Spleen (tissue), 11 donors: ENCODE measurements at regions not wholly inside any gene's neighbourhood (a gene's known extent, or its start where the extent isn't known, plus 50 kb on each side); places are given as distances from the start of the nearest gene placed in this dataset.

Experiments used
- DNase-seq: peaks from one replicate; pipeline ENCODE4 v3.0.0-alpha.2; 2020
- H3K27ac ChIP-seq, 8 donors: fragments of 200-600 bp; sonication (generic) in 7 of 8; 1 replicate in 4 of 8; 2 replicates in 4 of 8; pipeline versions ENCODE4 v1.5.0 to v1.8.0; 2016 to 2021; ENCODE audit warnings: inconsistent platforms in 4 of 8, mild to moderate bottlenecking in 4 of 8, moderate library complexity in 1 of 8
- H3K27me3 ChIP-seq, 7 donors: fragments of 200-600 bp; sonication (generic) in 6 of 7; replicated peaks in 1 of 7; 1 replicate in 4 of 7; 2 replicates in 3 of 7; pipeline versions ENCODE4 v1.5.0 to v1.8.0; 2016 to 2021; ENCODE audit warnings: inconsistent platforms in 3 of 7, mild to moderate bottlenecking in 1 of 7
- H3K36me3 ChIP-seq, 6 donors: fragments of 200-600 bp; sonication (generic) in 5 of 6; 1 replicate in 4 of 6; 2 replicates in 2 of 6; pipeline versions ENCODE4 v1.5.0 to v1.8.0; 2016 to 2021; ENCODE audit warnings: inconsistent platforms in 2 of 6
- H3K4me1 ChIP-seq, 6 donors: fragments of 200-600 bp; sonication (generic) in 5 of 6; 1 replicate in 3 of 6; 2 replicates in 3 of 6; pipeline versions ENCODE4 v1.5.0 to v1.8.0; 2016 to 2021; ENCODE audit warnings: inconsistent platforms in 3 of 6
- H3K4me3 ChIP-seq, 8 donors: fragments of 200-600 bp; sonication (generic) in 7 of 8; 1 replicate in 4 of 8; 2 replicates in 4 of 8; pipeline versions ENCODE4 v1.5.0 to v1.8.0; 2016 to 2021; ENCODE audit warnings: inconsistent platforms in 4 of 8, mild to moderate bottlenecking in 4 of 8, moderate library complexity in 2 of 8
- H3K9me3 ChIP-seq, 8 donors: fragments of 200-600 bp; sonication (generic) in 7 of 8; 1 replicate in 4 of 8; 2 replicates in 4 of 8; pipeline versions ENCODE4 v1.5.0 to v1.8.0; 2016 to 2021; ENCODE audit warnings: inconsistent platforms in 4 of 8
- POLR2A ChIP-seq, 3 donors: fragments of 450-650 bp; IDR thresholded peaks; one replicate each; pipeline ENCODE4 v1.5.1; 2017; ENCODE audit warnings: antibody characterized with exemption in 3 of 3, mild to moderate bottlenecking in 1 of 3
- POLR2AphosphoS5 ChIP-seq, 3 donors: sonication (generic); formaldehyde crosslinking; IDR thresholded peaks; one replicate each; pipeline ENCODE4 v1.5.1; 2017; ENCODE audit warnings: antibody characterized with exemption in 3 of 3
- WGBS, 5 donors: extraction: QIAGEN DNeasy Blood & Tissue Kit in 3 of 5; methylation state at CpG; one replicate each; pipeline versions ENCODE4 v1.1.5 to v1.1.7; 2013 to 2018; 5-methylcytosine and 5-hydroxymethylcytosine counted together
- intact Hi-C: fragments of 100-400 bp; cut with DNase I; formaldehyde crosslinking; loops from one replicate; pipeline ENCODE4 v1.15.0; 2023; ENCODE audit warnings: low total_unique reads
- TF ChIP-seq, protein P1 (sequence below), 11 experiments: fragments of 200-600 bp in 7 of 11; fragments of 450-650 bp in 4 of 11; sonication (generic) in 4 of 11; IDR thresholded peaks in 8 of 11; conservative IDR thresholded peaks in 3 of 11; 1 replicate in 7 of 11; 2 replicates in 4 of 11; pipeline versions ENCODE4 v1.4.0 to v1.8.0; 2016 to 2021; ENCODE audit warnings: antibody characterized with exemption in 11 of 11, inconsistent platforms in 4 of 11, mild to moderate bottlenecking in 1 of 11
- donor health status: healthy with polysubstance abuse.
- donor health status: DM: no; HTN: no; CAD: no; lungs with moderate emphysema.
- donor health status: DM: no; HTN: no; CAD: no.
- donor health status: Bipolar disorder and iron deficiency.
- donor health status: healthy.
- donor health status: DM: no; HTN: no; CAD: no.
- donor health status: DM: yes; HTN: yes; CAD: no.

DNA sequence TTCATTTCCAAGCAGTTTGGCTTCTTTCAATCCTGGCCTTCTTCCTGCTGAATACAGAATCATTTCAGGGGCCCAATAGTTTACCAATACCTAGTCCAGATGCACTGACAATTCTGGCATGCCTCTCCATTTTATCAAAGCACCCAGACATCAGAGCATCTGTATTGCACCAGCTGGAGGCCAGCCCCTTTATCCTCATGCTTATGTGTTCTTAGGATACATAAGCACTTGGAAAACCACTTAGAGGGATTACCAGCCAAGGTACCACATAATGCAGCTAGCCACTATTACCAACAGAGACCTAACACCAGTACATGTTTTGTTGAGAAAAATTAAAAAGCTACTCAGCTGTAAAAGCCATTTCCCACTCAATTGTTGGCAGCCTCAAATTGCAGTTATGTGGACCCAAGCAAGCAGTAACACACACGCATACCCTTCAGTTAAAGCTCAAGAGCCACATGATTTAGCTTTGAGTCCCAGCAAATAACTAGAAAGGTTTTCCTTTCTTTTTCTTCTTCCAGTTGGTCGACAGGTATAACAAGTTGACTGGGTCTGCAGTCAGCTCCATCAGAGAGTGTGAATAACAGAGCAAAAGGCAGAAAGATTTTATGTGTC is 263.8 kb downstream of the DIO2 start:
- DNase-seq: no peak
- H3K9me3 ChIP-seq: no peaks in the 10 kb centered on the region
- 73 to 82% (median 81%) methylated on average over 2 of the region's 2 CpGs for WGBS, 5 donors
- H3K27ac ChIP-seq: no peak overlapping the region
- no peaks in the 10 kb centered on the region for H3K4me1 ChIP-seq
- no peaks in the 10 kb centered on the region for H3K27me3 ChIP-seq
- no peak overlapping the region for H3K4me3 ChIP-seq
- TF ChIP-seq POLR2AphosphoS5 (IDR thresholded peaks at IDR 0.05) (no peak), POLR2A (IDR thresholded peaks at IDR 0.05) (no peak)
- TF ChIP-seq, protein P1, sequence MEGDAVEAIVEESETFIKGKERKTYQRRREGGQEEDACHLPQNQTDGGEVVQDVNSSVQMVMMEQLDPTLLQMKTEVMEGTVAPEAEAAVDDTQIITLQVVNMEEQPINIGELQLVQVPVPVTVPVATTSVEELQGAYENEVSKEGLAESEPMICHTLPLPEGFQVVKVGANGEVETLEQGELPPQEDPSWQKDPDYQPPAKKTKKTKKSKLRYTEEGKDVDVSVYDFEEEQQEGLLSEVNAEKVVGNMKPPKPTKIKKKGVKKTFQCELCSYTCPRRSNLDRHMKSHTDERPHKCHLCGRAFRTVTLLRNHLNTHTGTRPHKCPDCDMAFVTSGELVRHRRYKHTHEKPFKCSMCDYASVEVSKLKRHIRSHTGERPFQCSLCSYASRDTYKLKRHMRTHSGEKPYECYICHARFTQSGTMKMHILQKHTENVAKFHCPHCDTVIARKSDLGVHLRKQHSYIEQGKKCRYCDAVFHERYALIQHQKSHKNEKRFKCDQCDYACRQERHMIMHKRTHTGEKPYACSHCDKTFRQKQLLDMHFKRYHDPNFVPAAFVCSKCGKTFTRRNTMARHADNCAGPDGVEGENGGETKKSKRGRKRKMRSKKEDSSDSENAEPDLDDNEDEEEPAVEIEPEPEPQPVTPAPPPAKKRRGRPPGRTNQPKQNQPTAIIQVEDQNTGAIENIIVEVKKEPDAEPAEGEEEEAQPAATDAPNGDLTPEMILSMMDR (IDR thresholded peaks at IDR 0.05 in 8 of 11, conservative IDR thresholded peaks at IDR 0.05 in 3 of 11): no peak
- intact Hi-C loops: no loop called here
- no peaks in the 10 kb centered on the region for H3K36me3 ChIP-seq

DNA sequence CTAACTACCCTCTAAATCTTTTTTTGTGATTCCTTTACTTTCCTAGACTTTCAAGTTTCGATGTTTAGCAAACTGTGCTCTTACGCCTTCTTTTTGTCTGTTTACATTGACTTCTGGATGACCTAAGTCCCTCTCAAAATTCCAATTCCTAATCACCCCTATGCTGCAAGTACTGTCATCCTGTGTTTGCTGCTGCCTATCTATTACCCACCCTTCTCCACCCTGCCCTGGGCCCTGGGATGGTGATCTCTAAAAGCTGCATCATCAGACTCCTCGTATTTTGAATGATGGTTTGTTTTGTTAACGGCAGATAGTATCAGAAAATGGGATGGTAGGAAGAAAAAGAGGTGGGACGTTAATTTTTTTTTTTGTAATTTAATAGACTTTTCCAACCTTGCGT is 272.1 kb downstream of the DIO2 start:
- TF ChIP-seq POLR2AphosphoS5 (IDR thresholded peaks at IDR 0.05) (no peak), POLR2A (IDR thresholded peaks at IDR 0.05) (no peak)
- TF ChIP-seq, protein P1 (IDR thresholded peaks at IDR 0.05 in 8 of 11, conservative IDR thresholded peaks at IDR 0.05 in 3 of 11): no peak
- 70 to 77% (median 77%) methylated on average over 6 of the region's 6 CpGs for WGBS, 5 donors
- no peak overlapping the region for H3K27ac ChIP-seq
- no peaks in the 10 kb centered on the region for H3K27me3 ChIP-seq
- H3K9me3 ChIP-seq: no peaks in the 10 kb centered on the region
- intact Hi-C loops: no loop called here
- H3K36me3 ChIP-seq: no peaks in the 10 kb centered on the region
- DNase-seq: no peak
- H3K4me3 ChIP-seq: no peak overlapping the region
- no peaks in the 10 kb centered on the region for H3K4me1 ChIP-seq

DNA sequence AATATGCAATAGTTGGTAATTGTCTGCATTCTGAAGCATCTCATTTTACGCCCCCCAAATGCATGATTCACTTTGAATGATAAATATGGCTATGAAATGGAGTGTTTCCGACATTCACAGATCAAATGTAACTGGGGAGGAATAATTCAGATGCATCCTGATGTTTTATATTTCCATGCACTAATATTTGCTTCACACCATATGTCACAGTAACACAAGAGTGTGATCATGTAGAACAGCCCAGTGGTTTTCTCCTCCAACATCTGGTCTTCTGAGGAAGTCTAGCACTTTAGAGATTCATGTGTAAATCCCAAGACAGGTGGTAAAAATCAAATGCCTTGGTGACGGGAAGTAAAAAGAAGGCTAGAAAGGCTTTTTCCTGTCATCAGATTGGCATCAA is 273.1 kb downstream of the DIO2 start:
- TF ChIP-seq POLR2A (IDR thresholded peaks at IDR 0.05): no peak
- no peaks in the 10 kb centered on the region for H3K36me3 ChIP-seq
- H3K27me3 ChIP-seq: no peaks in the 10 kb centered on the region
- intact Hi-C loops: no loop called here
- H3K27ac ChIP-seq: no peak overlapping the region
- DNase-seq: no peak
- no peak overlapping the region for H3K4me3 ChIP-seq
- no peaks in the 10 kb centered on the region for H3K4me1 ChIP-seq
- peaks cover 0 to 3% (median 0%) of the 10 kb centered on the region in 8 donors for H3K9me3 ChIP-seq
- WGBS, 5 donors: 70 to 87% (median 81%) methylated on average over 3 of the region's 3 CpGs

DNA sequence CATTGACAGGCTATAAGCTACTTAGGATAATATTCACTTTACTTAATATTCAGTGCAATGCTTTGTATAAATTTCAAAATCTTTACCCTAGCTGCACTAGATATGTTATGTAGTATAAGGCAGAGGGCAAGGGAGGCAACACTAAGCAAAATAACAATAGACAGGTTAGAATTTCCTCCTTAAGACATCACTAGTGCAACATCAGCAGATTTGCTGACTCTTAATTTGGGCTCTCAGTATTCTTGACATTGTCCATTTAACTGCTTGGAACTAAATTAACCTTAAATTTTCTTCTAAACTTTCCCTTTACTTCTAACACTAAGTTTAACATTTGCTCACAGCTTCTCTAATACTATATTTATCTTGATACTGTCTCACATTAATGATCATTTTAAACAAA is 273.9 kb downstream of the DIO2 start:
- Histone ChIP-seq H3K27me3 (no peaks in the 10 kb centered on the region), H3K4me1 (no peaks in the 10 kb centered on the region)
- TF ChIP-seq POLR2A (IDR thresholded peaks at IDR 0.05) (no peak), POLR2AphosphoS5 (IDR thresholded peaks at IDR 0.05) (no peak)
- TF ChIP-seq, protein P1 (IDR thresholded peaks at IDR 0.05 in 8 of 11, conservative IDR thresholded peaks at IDR 0.05 in 3 of 11): no peak

DNA sequence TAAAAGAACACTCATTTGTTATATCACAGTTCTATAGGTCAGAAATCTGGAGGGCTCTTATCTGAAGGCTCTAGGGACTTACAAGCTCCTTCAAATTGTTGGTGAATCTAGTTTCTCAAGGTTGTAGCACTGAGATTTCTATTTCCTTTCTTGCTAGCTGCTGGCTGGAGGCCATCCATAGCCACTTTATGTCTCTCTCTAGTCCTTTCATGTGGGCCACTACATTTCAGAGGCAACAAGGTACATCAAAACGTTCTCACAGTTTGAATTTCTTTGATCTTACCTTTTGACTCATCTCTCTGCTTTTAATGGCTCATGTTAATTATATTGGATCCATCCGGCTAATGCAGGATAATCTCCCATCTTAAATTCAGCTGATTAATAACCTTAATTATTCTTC is 286.8 kb downstream of the DIO2 start:
- H3K4me3 ChIP-seq: no peak overlapping the region
- TF ChIP-seq, protein P1 (IDR thresholded peaks at IDR 0.05 in 8 of 11, conservative IDR thresholded peaks at IDR 0.05 in 3 of 11): no peak
- no peak for TF ChIP-seq POLR2A (IDR thresholded peaks at IDR 0.05)
- no peak for TF ChIP-seq POLR2AphosphoS5 (IDR thresholded peaks at IDR 0.05)
- no peaks in the 10 kb centered on the region for H3K27me3 ChIP-seq
- intact Hi-C loops: no loop called here
- DNase-seq: no peak
- H3K4me1 ChIP-seq: no peaks in the 10 kb centered on the region
- 54 to 71% (median 61%) methylated on average over 2 of the region's 2 CpGs for WGBS, 5 donors
- H3K27ac ChIP-seq: no peak overlapping the region
- peaks cover 0 to 35% (median 16%) of the 10 kb centered on the region in 8 donors for H3K9me3 ChIP-seq
- no peaks in the 10 kb centered on the region for H3K36me3 ChIP-seq

More for the DNA sequence above, 273.9 kb downstream of the DIO2 start:
- Histone ChIP-seq H3K36me3 (no peaks in the 10 kb centered on the region), H3K27ac (no peak overlapping the region), H3K4me3 (no peak overlapping the region), H3K9me3 (peaks cover 0 to 4% (median 0%) of the 10 kb centered on the region in 8 donors)
- no peak for DNase-seq
- intact Hi-C loops: no loop called here
